Neural cell (in vitro differentiated cells): ENCODE measurements at regions not wholly inside any gene's neighbourhood (a gene's known extent, or its start where the extent isn't known, plus 50 kb on each side); places are given as distances from the start of the nearest gene placed in this dataset.

Experiments used
- EP300 ChIP-seq: fragments of 450-650 bp; conservative IDR thresholded peaks from 2 replicates; pipeline ENCODE4 v1.6.1; 2014; ENCODE audit warnings: antibody characterized with exemption, mild to moderate bottlenecking, moderate library complexity; ENCODE audit not compliant: poor library complexity, severe bottlenecking
- EZH2 ChIP-seq: fragments of 200-600, 300-800 bp; shearing (Covaris generic), sonication (generic); IDR thresholded peaks from 2 replicates; pipeline ENCODE4 v1.6.1; 2014; ENCODE audit warnings: antibody characterized with exemption, low read length, borderline replicate concordance, mild to moderate bottlenecking; ENCODE audit not compliant: insufficient read depth, poor library complexity, severe bottlenecking
- MXI1 ChIP-seq: fragments of 450-650 bp; conservative IDR thresholded peaks from 2 replicates; pipeline ENCODE4 v1.6.1; 2014; ENCODE audit warnings: antibody characterized with exemption, mild to moderate bottlenecking; ENCODE audit not compliant: poor library complexity, severe bottlenecking
- POLR2AphosphoS5 ChIP-seq: IDR thresholded peaks from 2 replicates; pipeline ENCODE4 v1.6.1; 2012
- RAD21 ChIP-seq: fragments of 450-650 bp; conservative IDR thresholded peaks from 2 replicates; pipeline ENCODE4 v1.6.1; 2014; ENCODE audit warnings: antibody characterized with exemption, mild to moderate bottlenecking, moderate library complexity
- TAF1 ChIP-seq: IDR thresholded peaks from 2 replicates; pipeline ENCODE4 v1.6.1; 2012; ENCODE audit warnings: low read depth
- TF ChIP-seq, protein P1 (sequence below): fragments of 450-650 bp; IDR thresholded peaks from 2 replicates; pipeline ENCODE4 v1.5.1; 2014; ENCODE audit warnings: antibody characterized with exemption, mild to moderate bottlenecking, moderate library complexity; ENCODE audit not compliant: poor library complexity, severe bottlenecking
- TF ChIP-seq, protein P2 (sequence below): IDR thresholded peaks from 2 replicates; pipeline ENCODE4 v1.6.1; 2012; ENCODE audit warnings: borderline replicate concordance

DNA sequence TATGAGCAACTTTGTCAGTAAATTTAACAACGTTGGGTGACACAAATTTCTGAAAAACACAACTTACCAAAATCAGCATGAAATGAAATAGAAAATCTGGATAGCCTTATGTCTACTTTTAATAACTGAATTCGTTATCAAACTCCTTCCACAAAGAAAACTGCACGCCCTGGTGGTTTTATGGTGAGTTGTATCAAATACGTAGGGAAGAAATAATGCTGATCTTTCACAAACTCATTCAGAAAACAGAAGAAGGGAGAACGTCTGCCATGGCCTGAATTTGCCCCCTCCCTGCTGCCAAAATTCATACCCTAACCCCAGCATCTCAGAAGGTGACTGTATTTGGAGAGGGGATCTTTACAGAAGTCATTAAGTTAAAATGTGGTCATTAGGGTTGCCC, 50.0 kb upstream of the COL18A1 start:
- TF ChIP-seq POLR2AphosphoS5: no peak
- TF ChIP-seq, protein P1, sequence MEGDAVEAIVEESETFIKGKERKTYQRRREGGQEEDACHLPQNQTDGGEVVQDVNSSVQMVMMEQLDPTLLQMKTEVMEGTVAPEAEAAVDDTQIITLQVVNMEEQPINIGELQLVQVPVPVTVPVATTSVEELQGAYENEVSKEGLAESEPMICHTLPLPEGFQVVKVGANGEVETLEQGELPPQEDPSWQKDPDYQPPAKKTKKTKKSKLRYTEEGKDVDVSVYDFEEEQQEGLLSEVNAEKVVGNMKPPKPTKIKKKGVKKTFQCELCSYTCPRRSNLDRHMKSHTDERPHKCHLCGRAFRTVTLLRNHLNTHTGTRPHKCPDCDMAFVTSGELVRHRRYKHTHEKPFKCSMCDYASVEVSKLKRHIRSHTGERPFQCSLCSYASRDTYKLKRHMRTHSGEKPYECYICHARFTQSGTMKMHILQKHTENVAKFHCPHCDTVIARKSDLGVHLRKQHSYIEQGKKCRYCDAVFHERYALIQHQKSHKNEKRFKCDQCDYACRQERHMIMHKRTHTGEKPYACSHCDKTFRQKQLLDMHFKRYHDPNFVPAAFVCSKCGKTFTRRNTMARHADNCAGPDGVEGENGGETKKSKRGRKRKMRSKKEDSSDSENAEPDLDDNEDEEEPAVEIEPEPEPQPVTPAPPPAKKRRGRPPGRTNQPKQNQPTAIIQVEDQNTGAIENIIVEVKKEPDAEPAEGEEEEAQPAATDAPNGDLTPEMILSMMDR: no peak
- no peak for TF ChIP-seq EZH2
- TF ChIP-seq, protein P2, sequence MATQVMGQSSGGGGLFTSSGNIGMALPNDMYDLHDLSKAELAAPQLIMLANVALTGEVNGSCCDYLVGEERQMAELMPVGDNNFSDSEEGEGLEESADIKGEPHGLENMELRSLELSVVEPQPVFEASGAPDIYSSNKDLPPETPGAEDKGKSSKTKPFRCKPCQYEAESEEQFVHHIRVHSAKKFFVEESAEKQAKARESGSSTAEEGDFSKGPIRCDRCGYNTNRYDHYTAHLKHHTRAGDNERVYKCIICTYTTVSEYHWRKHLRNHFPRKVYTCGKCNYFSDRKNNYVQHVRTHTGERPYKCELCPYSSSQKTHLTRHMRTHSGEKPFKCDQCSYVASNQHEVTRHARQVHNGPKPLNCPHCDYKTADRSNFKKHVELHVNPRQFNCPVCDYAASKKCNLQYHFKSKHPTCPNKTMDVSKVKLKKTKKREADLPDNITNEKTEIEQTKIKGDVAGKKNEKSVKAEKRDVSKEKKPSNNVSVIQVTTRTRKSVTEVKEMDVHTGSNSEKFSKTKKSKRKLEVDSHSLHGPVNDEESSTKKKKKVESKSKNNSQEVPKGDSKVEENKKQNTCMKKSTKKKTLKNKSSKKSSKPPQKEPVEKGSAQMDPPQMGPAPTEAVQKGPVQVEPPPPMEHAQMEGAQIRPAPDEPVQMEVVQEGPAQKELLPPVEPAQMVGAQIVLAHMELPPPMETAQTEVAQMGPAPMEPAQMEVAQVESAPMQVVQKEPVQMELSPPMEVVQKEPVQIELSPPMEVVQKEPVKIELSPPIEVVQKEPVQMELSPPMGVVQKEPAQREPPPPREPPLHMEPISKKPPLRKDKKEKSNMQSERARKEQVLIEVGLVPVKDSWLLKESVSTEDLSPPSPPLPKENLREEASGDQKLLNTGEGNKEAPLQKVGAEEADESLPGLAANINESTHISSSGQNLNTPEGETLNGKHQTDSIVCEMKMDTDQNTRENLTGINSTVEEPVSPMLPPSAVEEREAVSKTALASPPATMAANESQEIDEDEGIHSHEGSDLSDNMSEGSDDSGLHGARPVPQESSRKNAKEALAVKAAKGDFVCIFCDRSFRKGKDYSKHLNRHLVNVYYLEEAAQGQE: no peak
- no peak for TF ChIP-seq RAD21
- no peak for TF ChIP-seq TAF1
- no peak for TF ChIP-seq MXI1
- TF ChIP-seq EP300: no peak
